H1 (cell line): ENCODE measurements at regions not wholly inside any gene's neighbourhood (a gene's known extent, or its start where the extent isn't known, plus 50 kb on each side); places are given as distances from the start of the nearest gene placed in this dataset.

Experiments
- CTCF ChIA-PET: fragments of 300-600 bp; sonication (Branson Sonifier 250); formaldehyde crosslinking; loops from one replicate; lab custom pipeline; 2021; ENCODE audit not compliant: partially characterized antibody; lab: Charles Lee
- POLR2A ChIA-PET: fragments of 300-600 bp; sonication (Branson Sonifier 250); formaldehyde crosslinking; loops from one replicate; lab custom pipeline; 2021; ENCODE audit warnings: inconsistent platforms; ENCODE audit not compliant: partially characterized antibody; lab: Charles Lee
- DNase-seq, 2 experiments: peaks; one replicate each; pipeline versions ENCODE4 v3.0.0 to v3.0.0-alpha.2; 2010 to 2022; ENCODE audit warnings: low spot score in 2 of 2, low read depth in 1 of 2, mixed read lengths in 1 of 2
- FAIRE-seq: peaks from 2 replicates; lab custom pipeline; 2011; peaks lifted over from hg19 to GRCh38; lab: Jason Lieb, UNC
- H2AFZ ChIP-seq: 2 replicates; pipeline ENCODE4 v1.8.1; 2012; ENCODE audit warnings: low read length, inconsistent platforms
- H2AK5ac ChIP-seq: 2 replicates; pipeline ENCODE4 v1.6.1; 2013; ENCODE audit warnings: low read depth, low read length
- H2BK120ac ChIP-seq: replicated peaks from 2 replicates; pipeline ENCODE3; 2013; ENCODE audit warnings: low read depth, low read length, inconsistent platforms
- H2BK12ac ChIP-seq: 2 replicates; pipeline ENCODE4 v1.6.1; 2013; ENCODE audit warnings: low read depth, low read length
- H2BK15ac ChIP-seq: 2 replicates; pipeline ENCODE4 v1.6.1; 2013; ENCODE audit warnings: low read length
- H2BK20ac ChIP-seq: 2 replicates; pipeline ENCODE4 v1.6.1; 2013; ENCODE audit warnings: low read length
- H2BK5ac ChIP-seq: 2 replicates; pipeline ENCODE4 v1.6.1; 2013; ENCODE audit warnings: low read depth, low read length
- H3K14ac ChIP-seq: 2 replicates; pipeline ENCODE4 v1.6.1; 2013; ENCODE audit warnings: inconsistent platforms; ENCODE audit not compliant: insufficient read length
- H3K18ac ChIP-seq: 2 replicates; pipeline ENCODE4 v1.6.1; 2013; ENCODE audit warnings: low read length; ENCODE audit errors: extremely low read depth
- H3K23ac ChIP-seq: 2 replicates; pipeline ENCODE4 v1.6.1; 2013; ENCODE audit warnings: inconsistent platforms; ENCODE audit not compliant: insufficient read length
- H3K23me2 ChIP-seq: 2 replicates; pipeline ENCODE4 v1.6.1; 2013; ENCODE audit warnings: low read depth, low read length
- H3K27ac ChIP-seq: 2 replicates; pipeline ENCODE4 v1.6.1; 2011; ENCODE audit warnings: low read depth, low read length, inconsistent platforms
- H3K27me3 ChIP-seq, 4 experiments: replicated peaks in 1 of 4; 1 replicate in 1 of 4; 2 replicates in 3 of 4; pipeline versions ENCODE4 v1.6.1 to v1.8.1; 2011 to 2013; ENCODE audit warnings: low read length in 3 of 4, mild to moderate bottlenecking in 3 of 4, inconsistent platforms in 2 of 4, mixed read lengths in 2 of 4, moderate library complexity in 1 of 4; ENCODE audit not compliant: control insufficient read depth in 3 of 4, insufficient read depth in 3 of 4; ENCODE audit errors: extremely low read depth in 1 of 4
- H3K36me3 ChIP-seq, 4 experiments: 2 replicates each; pipeline versions ENCODE4 v1.6.1 to v1.8.1; 2011 to 2013; ENCODE audit warnings: mild to moderate bottlenecking in 4 of 4, low read length in 3 of 4, moderate library complexity in 2 of 4, control low read depth in 1 of 4, inconsistent platforms in 1 of 4; ENCODE audit not compliant: insufficient read depth in 4 of 4, control insufficient read depth in 2 of 4
- H3K4ac ChIP-seq: replicated peaks from 2 replicates; pipeline ENCODE3; 2013; ENCODE audit warnings: low read length, low read depth, mixed read lengths, inconsistent platforms; ENCODE audit not compliant: insufficient read length
- H3K4me1 ChIP-seq, 4 experiments: replicated peaks in 1 of 4; 1 replicate in 1 of 4; 2 replicates in 3 of 4; pipeline versions ENCODE4 v1.6.1 to v1.8.1; 2011 to 2013; ENCODE audit warnings: low read length in 3 of 4, inconsistent platforms in 2 of 4, mixed read lengths in 1 of 4; ENCODE audit not compliant: insufficient read depth in 4 of 4, control insufficient read depth in 3 of 4
- H3K4me2 ChIP-seq, 2 experiments: 2 replicates each; pipeline versions ENCODE4 v1.6.1 to v1.8.1; 2011 to 2013; ENCODE audit warnings: low read depth in 2 of 2, low read length in 2 of 2, control low read depth in 1 of 2, inconsistent platforms in 1 of 2, mild to moderate bottlenecking in 1 of 2; ENCODE audit not compliant: insufficient read depth in 1 of 2
- H3K4me3 ChIP-seq, 4 experiments: fragments of 200-600, 300-600 bp in 1 of 4; sonication (generic), shearing (Covaris generic), sonication (Bioruptor Twin) in 1 of 4; 2 replicates each; pipeline versions ENCODE4 v1.5.1 to v1.8.1; 2011 to 2016; ENCODE audit warnings: low read length in 4 of 4, low read depth in 3 of 4, control low read depth in 2 of 4, inconsistent platforms in 2 of 4, mild to moderate bottlenecking in 2 of 4, mixed read lengths in 1 of 4, moderate library complexity in 1 of 4; ENCODE audit not compliant: insufficient read depth in 2 of 4; ENCODE audit errors: extremely low read depth in 1 of 4
- H3K56ac ChIP-seq: replicated peaks from 2 replicates; pipeline ENCODE3; 2013; ENCODE audit warnings: low read depth, mild to moderate bottlenecking, mixed read lengths, low read length, inconsistent platforms; ENCODE audit not compliant: insufficient read length
- H3K79me1 ChIP-seq: 2 replicates; pipeline ENCODE4 v1.6.1; 2013; ENCODE audit warnings: low read depth, low read length, control low read depth
- H3K79me2 ChIP-seq, 2 experiments: 2 replicates each; pipeline versions ENCODE4 v1.6.1 to v1.8.1; 2012 to 2013; ENCODE audit warnings: low read length in 2 of 2, mild to moderate bottlenecking in 2 of 2, inconsistent platforms in 1 of 2; ENCODE audit not compliant: insufficient read depth in 2 of 2, control insufficient read depth in 1 of 2
- H3K9ac ChIP-seq, 4 experiments: replicated peaks in 1 of 4; 1 replicate in 1 of 4; 2 replicates in 3 of 4; pipeline versions ENCODE4 v1.6.1 to v1.8.1; 2011 to 2013; ENCODE audit warnings: low read depth in 3 of 4, low read length in 3 of 4, control low read depth in 2 of 4, mild to moderate bottlenecking in 2 of 4, moderate library complexity in 2 of 4, inconsistent platforms in 1 of 4; ENCODE audit errors: extremely low read depth in 1 of 4
- H3K9me3 ChIP-seq, 2 experiments: 2 replicates each; pipeline versions ENCODE4 v1.6.1 to v1.8.1; 2012 to 2013; ENCODE audit warnings: mild to moderate bottlenecking in 2 of 2, moderate library complexity in 2 of 2, control low read depth in 1 of 2, inconsistent platforms in 1 of 2, low read depth in 1 of 2, low read length in 1 of 2, mixed read lengths in 1 of 2; ENCODE audit not compliant: insufficient read depth in 2 of 2
- H4K20me1 ChIP-seq, 2 experiments: replicated peaks in 1 of 2; 2 replicates each; pipeline versions ENCODE3 to v1.8.1; 2011 to 2013; ENCODE audit warnings: inconsistent platforms in 2 of 2, low read length in 2 of 2, mild to moderate bottlenecking in 1 of 2; ENCODE audit not compliant: insufficient read depth in 2 of 2, control insufficient read depth in 1 of 2
- H4K5ac ChIP-seq: 2 replicates; pipeline ENCODE4 v1.6.1; 2013; ENCODE audit warnings: low read length, low read depth, mixed read lengths, inconsistent platforms; ENCODE audit not compliant: insufficient read length
- H4K8ac ChIP-seq: 2 replicates; pipeline ENCODE4 v1.8.0; 2013; ENCODE audit warnings: mild to moderate bottlenecking, moderate library complexity, low read length, inconsistent platforms; ENCODE audit not compliant: insufficient read depth; ENCODE audit errors: extremely low read depth
- H4K91ac ChIP-seq: replicated peaks from 2 replicates; pipeline ENCODE3; 2013; ENCODE audit warnings: low read length, mixed read lengths, inconsistent platforms; ENCODE audit not compliant: insufficient read length
- BCL11A ChIP-seq, 2 experiments: IDR thresholded peaks; one replicate each; pipeline ENCODE4 v1.6.1; 2011; ENCODE audit warnings: low read depth in 2 of 2, low read length in 2 of 2, mild to moderate bottlenecking in 2 of 2
- GABPA ChIP-seq: IDR thresholded peaks from 2 replicates; pipeline ENCODE4 v1.6.1; 2011; ENCODE audit warnings: mild to moderate bottlenecking, low read length, moderate library complexity, borderline replicate concordance; ENCODE audit not compliant: insufficient read depth
- RNF2 ChIP-seq: fragments of 200-900, 300-1000 bp; sonication (generic); IDR thresholded peaks from 2 replicates; pipeline ENCODE4 v1.7.1; 2016; ENCODE audit warnings: borderline replicate concordance, low read depth, mild to moderate bottlenecking, antibody characterized with exemption, low read length; ENCODE audit not compliant: poor library complexity, severe bottlenecking; ENCODE audit errors: missing control alignments
- SIX5 ChIP-seq: IDR thresholded peaks from 2 replicates; pipeline ENCODE4 v1.6.1; 2011; ENCODE audit warnings: mild to moderate bottlenecking, low read depth, low read length
- WGBS, 2 experiments: shearing (Covaris generic) in 1 of 2; methylation state at CpG; one replicate each; pipeline versions ENCODE4 v1.1.6 to v1.1.7; 2013 to 2015; ENCODE audit warnings: low lambda C conversion rate in 2 of 2, mixed read lengths in 2 of 2, inconsistent platforms in 1 of 2, low coverage in 1 of 2, missing lambda C conversion rate in 1 of 2; ENCODE audit not compliant: insufficient replicate concordance in 2 of 2, insufficient coverage in 1 of 2, insufficient read length in 1 of 2; ENCODE audit errors: extremely low coverage in 1 of 2, missing lambda C conversion rate in 1 of 2; 5-methylcytosine and 5-hydroxymethylcytosine counted together
- TF ChIP-seq, protein P1 (sequence below): IDR thresholded peaks from 2 replicates; pipeline ENCODE4 v1.6.1; 2012; ENCODE audit warnings: low read length, inconsistent platforms
- TF ChIP-seq, protein P2 (sequence below): IDR thresholded peaks from 2 replicates; pipeline ENCODE4 v1.6.1; 2011; ENCODE audit warnings: low read length, improper control_type of control experiment

DNA sequence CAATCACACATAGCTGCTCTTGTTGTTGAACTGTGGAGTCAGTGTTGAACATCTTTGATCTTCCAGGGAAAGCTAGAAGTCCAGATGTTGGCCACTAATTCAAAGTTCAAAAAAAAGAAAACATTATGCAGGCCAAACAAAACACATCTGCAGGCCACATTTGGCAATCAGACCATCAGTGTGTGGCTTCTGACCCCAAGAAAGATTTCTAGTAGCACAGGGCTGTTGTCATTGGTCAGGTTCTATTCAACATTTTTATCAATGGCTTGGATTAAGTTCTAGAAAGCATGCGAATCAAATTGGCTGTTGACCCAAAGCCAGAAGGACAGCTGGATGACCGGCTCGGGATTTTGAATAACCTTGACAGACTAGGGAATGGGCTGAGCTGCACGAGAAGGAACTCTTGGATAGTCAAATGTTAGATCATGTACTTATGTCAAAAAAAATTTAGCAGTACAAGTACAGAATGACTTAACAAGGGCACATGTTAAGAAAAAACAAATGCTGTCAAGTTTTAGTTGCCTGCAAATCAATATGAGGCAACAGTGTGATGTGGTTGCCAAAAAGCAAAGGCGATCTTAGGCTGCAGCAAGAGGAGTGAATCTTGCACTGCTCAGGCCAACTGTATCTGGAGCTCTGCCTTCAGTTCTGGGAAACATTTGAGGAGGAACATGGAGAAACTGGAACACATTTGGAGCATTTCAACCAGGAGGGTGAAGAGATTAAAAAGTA, 187.6 kb downstream of the RGS9 start:
- Histone ChIP-seq H2BK120ac (no peak overlapping the region), H3K27ac (no peak overlapping the region), H3K18ac (no peak overlapping the region), H2AFZ (no peak overlapping the region), H3K23ac (no peak overlapping the region), H3K14ac (no peak overlapping the region), H2BK12ac (no peak overlapping the region), H2AK5ac (no peak overlapping the region), H3K4me3 (no peak overlapping the region), H4K8ac (no peak overlapping the region), H3K79me2 (no peaks in the 10 kb centered on the region), H4K91ac (no peak overlapping the region), H3K4me2 (no peak overlapping the region), H3K79me1 (no peaks in the 10 kb centered on the region), H3K23me2 (no peaks in the 10 kb centered on the region), H2BK20ac (no peak overlapping the region), H3K9ac (no peak overlapping the region), H3K36me3 (no peaks in the 10 kb centered on the region), H4K20me1 (no peaks in the 10 kb centered on the region), H2BK15ac (no peak overlapping the region), H4K5ac (no peak overlapping the region), H3K27me3 (no peaks in the 10 kb centered on the region), H3K56ac (no peak overlapping the region), H3K4me1 (no peaks in the 10 kb centered on the region), H2BK5ac (no peak overlapping the region), H3K9me3 (no peaks in the 10 kb centered on the region), H3K4ac (no peak overlapping the region)
- CTCF ChIA-PET, result no interaction called here
- FAIRE-seq, result no peak
- POLR2A ChIA-PET, result no interaction called here
- DNase-seq, result no peak
- 91% methylated on average over 5 of the region's 5 CpGs; no CpG with 5 or more reads in 1 of the 2 experiments for WGBS, 2 experiments
- no peak for TF ChIP-seq GABPA
- TF ChIP-seq BCL11A (IDR thresholded peaks at IDR 0.05; ENCODE audit: low read depth in 2 of 2, low read length in 2 of 2), result no peak
- TF ChIP-seq, protein P1, sequence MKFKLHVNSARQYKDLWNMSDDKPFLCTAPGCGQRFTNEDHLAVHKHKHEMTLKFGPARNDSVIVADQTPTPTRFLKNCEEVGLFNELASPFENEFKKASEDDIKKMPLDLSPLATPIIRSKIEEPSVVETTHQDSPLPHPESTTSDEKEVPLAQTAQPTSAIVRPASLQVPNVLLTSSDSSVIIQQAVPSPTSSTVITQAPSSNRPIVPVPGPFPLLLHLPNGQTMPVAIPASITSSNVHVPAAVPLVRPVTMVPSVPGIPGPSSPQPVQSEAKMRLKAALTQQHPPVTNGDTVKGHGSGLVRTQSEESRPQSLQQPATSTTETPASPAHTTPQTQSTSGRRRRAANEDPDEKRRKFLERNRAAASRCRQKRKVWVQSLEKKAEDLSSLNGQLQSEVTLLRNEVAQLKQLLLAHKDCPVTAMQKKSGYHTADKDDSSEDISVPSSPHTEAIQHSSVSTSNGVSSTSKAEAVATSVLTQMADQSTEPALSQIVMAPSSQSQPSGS, result no peak
- TF ChIP-seq RNF2, result no peak
- TF ChIP-seq SIX5, result no peak
- TF ChIP-seq, protein P2, sequence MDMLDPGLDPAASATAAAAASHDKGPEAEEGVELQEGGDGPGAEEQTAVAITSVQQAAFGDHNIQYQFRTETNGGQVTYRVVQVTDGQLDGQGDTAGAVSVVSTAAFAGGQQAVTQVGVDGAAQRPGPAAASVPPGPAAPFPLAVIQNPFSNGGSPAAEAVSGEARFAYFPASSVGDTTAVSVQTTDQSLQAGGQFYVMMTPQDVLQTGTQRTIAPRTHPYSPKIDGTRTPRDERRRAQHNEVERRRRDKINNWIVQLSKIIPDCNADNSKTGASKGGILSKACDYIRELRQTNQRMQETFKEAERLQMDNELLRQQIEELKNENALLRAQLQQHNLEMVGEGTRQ, result no peak
